Left lung (tissue), 4 donors: ENCODE measurements at regions not wholly inside any gene's neighbourhood (a gene's known extent, or its start where the extent isn't known, plus 50 kb on each side); places are given as distances from the start of the nearest gene placed in this dataset.

ENCODE experiments used
- ATAC-seq: fragments of 200-7000 bp; cut with Tn5 transposase; one replicate; pipeline ENCODE4 v1.9.1; 2020; ENCODE audit warnings: moderate library complexity
- DNase-seq, 4 donors: peaks; one replicate each; pipeline ENCODE4 v3.0.0-alpha.2; 2013 to 2020
- H3K27ac ChIP-seq, 2 donors: fragments of 200-600 bp; sonication (generic) in 1 of 2; one replicate each; pipeline versions ENCODE4 v1.5.0 to v1.8.0; 2020 to 2021
- H3K27me3 ChIP-seq, 2 donors: fragments of 200-600 bp; sonication (generic) in 1 of 2; one replicate each; pipeline versions ENCODE4 v1.5.0 to v1.8.0; 2020 to 2021
- H3K36me3 ChIP-seq, 2 donors: fragments of 200-600 bp; sonication (generic) in 1 of 2; one replicate each; pipeline versions ENCODE4 v1.5.0 to v1.8.0; 2020 to 2021
- H3K4me1 ChIP-seq, 2 donors: fragments of 200-600 bp; one replicate each; pipeline ENCODE4 v1.8.0; 2021
- H3K4me3 ChIP-seq, 2 donors: fragments of 200-600 bp; sonication (generic) in 1 of 2; one replicate each; pipeline versions ENCODE4 v1.5.0 to v1.8.0; 2020 to 2021; ENCODE audit warnings: mild to moderate bottlenecking in 1 of 2
- H3K9me3 ChIP-seq, 2 donors: fragments of 200-600 bp; sonication (generic) in 1 of 2; one replicate each; pipeline versions ENCODE4 v1.5.0 to v1.8.0; 2020 to 2021
- CTCF ChIP-seq, 2 donors: fragments of 200-600 bp; sonication (generic) in 1 of 2; IDR thresholded peaks; one replicate each; pipeline versions ENCODE4 v1.5.0 to v1.8.0; 2021; ENCODE audit warnings: antibody characterized with exemption in 2 of 2
- intact Hi-C, 2 donors: fragments of 100-400 bp; cut with DNase I; formaldehyde crosslinking; loops; one replicate each; pipeline versions ENCODE4 v1.11.2 to v1.14.2; 2022
- donor health status: DM: no; HTN: yes; CAD: no.
- donor health status: DM: no; HTN: no; CAD: no.

- Histone ChIP-seq H3K9me3 (peaks cover 0 to 11% of the 10 kb centered on the region in 2 donors), H3K36me3 (no peaks in the 10 kb centered on the region), H3K4me1 (no peaks in the 10 kb centered on the region), H3K27me3 (no peaks in the 10 kb centered on the region), H3K4me3 (no peak overlapping the region), H3K27ac (no peak overlapping the region)
- no peak for TF ChIP-seq CTCF (IDR thresholded peaks at IDR 0.05)
- ATAC-seq (no peak), DNase-seq (no peak)
- intact Hi-C loops, result no loop called here
Measured at GRCh38 chr13:88857256-88857655, 1186.1 kb downstream of the SLITRK5 start.

GRCh38 chr13:88862095-88862620 lies 1191.0 kb downstream of the SLITRK5 start:
- Histone ChIP-seq H3K36me3 (no peaks in the 10 kb centered on the region), H3K27me3 (no peaks in the 10 kb centered on the region), H3K4me1 (no peaks in the 10 kb centered on the region), H3K9me3 (no peaks in the 10 kb centered on the region), H3K4me3 (no peak overlapping the region), H3K27ac (no peak overlapping the region)
- ATAC-seq (no peak), DNase-seq (no peak)
- intact Hi-C loops, result no loop called here
- no peak for TF ChIP-seq CTCF (IDR thresholded peaks at IDR 0.05)

GRCh38 chr13:88863116-88863515 lies 1191.9 kb downstream of the SLITRK5 start:
- Histone ChIP-seq H3K36me3 (no peaks in the 10 kb centered on the region), H3K9me3 (no peaks in the 10 kb centered on the region), H3K27ac (no peak overlapping the region), H3K27me3 (no peaks in the 10 kb centered on the region), H3K4me1 (no peaks in the 10 kb centered on the region), H3K4me3 (no peak overlapping the region)
- intact Hi-C loops, result no loop called here
- DNase-seq (no peak), ATAC-seq (no peak)
- TF ChIP-seq CTCF (IDR thresholded peaks at IDR 0.05), result no peak

GRCh38 chr13:88866195-88866594 lies 1195.0 kb downstream of the SLITRK5 start:
- no peak for ATAC-seq

GRCh38 chr13:88883741-88884140 lies 1212.6 kb downstream of the SLITRK5 start:
- no peaks in the 10 kb centered on the region for H3K4me1 ChIP-seq
- no peak overlapping the region for H3K27ac ChIP-seq
- DNase-seq (no peak), ATAC-seq (no peak)
- H3K36me3 ChIP-seq, result no peaks in the 10 kb centered on the region
- no peak for TF ChIP-seq CTCF (IDR thresholded peaks at IDR 0.05)
- H3K4me3 ChIP-seq, result no peak overlapping the region
- intact Hi-C loops, result no loop called here
- H3K9me3 ChIP-seq, result peaks cover 0 to 26% of the 10 kb centered on the region in 2 donors
- H3K27me3 ChIP-seq, result no peaks in the 10 kb centered on the region

More at GRCh38 chr13:88866195-88866594, 1195.0 kb downstream of the SLITRK5 start:
- no peak overlapping the region for H3K27ac ChIP-seq
- no peaks in the 10 kb centered on the region for H3K27me3 ChIP-seq
- intact Hi-C loops, result no loop called here
- no peaks in the 10 kb centered on the region for H3K4me1 ChIP-seq
- H3K4me3 ChIP-seq, result no peak overlapping the region
- peaks cover 0 to 3% of the 10 kb centered on the region in 2 donors for H3K9me3 ChIP-seq
- no peak for DNase-seq
- no peaks in the 10 kb centered on the region for H3K36me3 ChIP-seq
- TF ChIP-seq CTCF (IDR thresholded peaks at IDR 0.05), result no peak
